Peyer's patch (tissue), 4 donors: ENCODE measurements at regions not wholly inside any gene's neighbourhood (a gene's known extent, or its start where the extent isn't known, plus 50 kb on each side); places are given as distances from the start of the nearest gene placed in this dataset.

Experiments used
- DNase-seq, 3 donors: peaks; one replicate each; pipeline ENCODE4 v3.0.0-alpha.2; 2017 to 2019
- H3K27ac ChIP-seq, 4 donors: fragments of 200-600 bp; sonication (generic); one replicate each; pipeline ENCODE4 v1.5.1; 2016 to 2019
- H3K27me3 ChIP-seq, 2 donors: fragments of 200-600 bp; sonication (generic); one replicate each; pipeline ENCODE4 v1.5.1; 2019
- H3K36me3 ChIP-seq, 3 donors: fragments of 200-600 bp; sonication (generic); one replicate each; pipeline ENCODE4 v1.5.1; 2016 to 2019
- H3K4me1 ChIP-seq, 4 donors: fragments of 200-600 bp; sonication (generic); one replicate each; pipeline ENCODE4 v1.5.1; 2016 to 2019
- H3K4me3 ChIP-seq, 4 donors: fragments of 200-600 bp; sonication (generic); 1 replicate in 3 of 4; 2 replicates in 1 of 4; pipeline ENCODE4 v1.5.1; 2016 to 2019; ENCODE audit warnings: mild to moderate bottlenecking in 1 of 4
- H3K9me3 ChIP-seq, 4 donors: fragments of 200-600 bp; sonication (generic); one replicate each; pipeline ENCODE4 v1.5.1; 2016 to 2019; ENCODE audit warnings: mild to moderate bottlenecking in 1 of 4
- POLR2A ChIP-seq, 2 donors: fragments of 450-650 bp; IDR thresholded peaks; one replicate each; pipeline ENCODE4 v1.5.1; 2017; ENCODE audit warnings: antibody characterized with exemption in 2 of 2, mild to moderate bottlenecking in 2 of 2, moderate library complexity in 2 of 2
- TF ChIP-seq, protein P1 (sequence below), 6 experiments: fragments of 450-650 bp in 4 of 6; fragments of 200-600 bp in 2 of 6; sonication (generic) in 1 of 6; IDR thresholded peaks; one replicate each; pipeline ENCODE4 v1.5.1; 2017 to 2019; ENCODE audit warnings: antibody characterized with exemption in 6 of 6, mild to moderate bottlenecking in 3 of 6, moderate library complexity in 1 of 6

DNA sequence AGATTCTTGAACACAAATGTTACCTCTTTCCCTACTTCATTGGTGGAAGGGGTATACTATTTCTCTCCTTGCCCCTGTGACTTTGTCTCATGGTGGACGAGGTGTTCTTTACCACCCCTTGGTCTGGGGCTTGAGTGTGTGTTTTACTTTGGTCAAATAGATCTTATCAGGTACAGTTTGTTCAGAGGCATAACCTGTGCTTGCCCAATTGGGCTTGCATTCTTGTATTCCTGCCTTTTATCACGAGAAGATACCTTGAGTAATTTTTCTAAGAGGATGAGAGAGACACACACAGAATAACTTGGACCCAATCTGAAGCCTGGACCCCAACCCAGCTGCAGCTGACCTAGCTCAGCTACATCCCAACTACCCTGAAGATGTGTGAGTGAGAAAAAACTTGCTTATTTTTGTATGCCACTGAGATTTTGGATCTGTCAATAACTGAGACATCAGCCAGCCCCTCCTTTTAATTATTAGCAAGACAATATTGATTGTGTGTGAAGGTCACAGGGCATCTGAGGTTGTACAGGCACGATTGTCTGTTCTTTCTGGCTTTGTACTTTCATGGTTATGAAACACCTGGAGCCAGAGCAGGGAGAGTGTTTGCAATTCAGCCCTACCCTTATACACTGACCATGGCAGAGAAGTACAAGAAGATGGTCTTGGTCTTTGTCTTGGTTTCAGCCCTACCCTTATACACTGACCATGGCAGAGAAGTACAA is 204.7 kb upstream of the SLC35B3 start:
- no peak overlapping the region for H3K27ac ChIP-seq
- TF ChIP-seq, protein P1, sequence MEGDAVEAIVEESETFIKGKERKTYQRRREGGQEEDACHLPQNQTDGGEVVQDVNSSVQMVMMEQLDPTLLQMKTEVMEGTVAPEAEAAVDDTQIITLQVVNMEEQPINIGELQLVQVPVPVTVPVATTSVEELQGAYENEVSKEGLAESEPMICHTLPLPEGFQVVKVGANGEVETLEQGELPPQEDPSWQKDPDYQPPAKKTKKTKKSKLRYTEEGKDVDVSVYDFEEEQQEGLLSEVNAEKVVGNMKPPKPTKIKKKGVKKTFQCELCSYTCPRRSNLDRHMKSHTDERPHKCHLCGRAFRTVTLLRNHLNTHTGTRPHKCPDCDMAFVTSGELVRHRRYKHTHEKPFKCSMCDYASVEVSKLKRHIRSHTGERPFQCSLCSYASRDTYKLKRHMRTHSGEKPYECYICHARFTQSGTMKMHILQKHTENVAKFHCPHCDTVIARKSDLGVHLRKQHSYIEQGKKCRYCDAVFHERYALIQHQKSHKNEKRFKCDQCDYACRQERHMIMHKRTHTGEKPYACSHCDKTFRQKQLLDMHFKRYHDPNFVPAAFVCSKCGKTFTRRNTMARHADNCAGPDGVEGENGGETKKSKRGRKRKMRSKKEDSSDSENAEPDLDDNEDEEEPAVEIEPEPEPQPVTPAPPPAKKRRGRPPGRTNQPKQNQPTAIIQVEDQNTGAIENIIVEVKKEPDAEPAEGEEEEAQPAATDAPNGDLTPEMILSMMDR (IDR thresholded peaks at IDR 0.05): no peak
- no peak for TF ChIP-seq POLR2A (IDR thresholded peaks at IDR 0.05)
- H3K4me1 ChIP-seq: no peaks in the 10 kb centered on the region
- H3K36me3 ChIP-seq: no peaks in the 10 kb centered on the region
- peaks cover 0 to 3% (median 0%) of the 10 kb centered on the region in 4 donors for H3K9me3 ChIP-seq
- DNase-seq: no peak
- no peak overlapping the region for H3K4me3 ChIP-seq
- H3K27me3 ChIP-seq: no peaks in the 10 kb centered on the region

DNA sequence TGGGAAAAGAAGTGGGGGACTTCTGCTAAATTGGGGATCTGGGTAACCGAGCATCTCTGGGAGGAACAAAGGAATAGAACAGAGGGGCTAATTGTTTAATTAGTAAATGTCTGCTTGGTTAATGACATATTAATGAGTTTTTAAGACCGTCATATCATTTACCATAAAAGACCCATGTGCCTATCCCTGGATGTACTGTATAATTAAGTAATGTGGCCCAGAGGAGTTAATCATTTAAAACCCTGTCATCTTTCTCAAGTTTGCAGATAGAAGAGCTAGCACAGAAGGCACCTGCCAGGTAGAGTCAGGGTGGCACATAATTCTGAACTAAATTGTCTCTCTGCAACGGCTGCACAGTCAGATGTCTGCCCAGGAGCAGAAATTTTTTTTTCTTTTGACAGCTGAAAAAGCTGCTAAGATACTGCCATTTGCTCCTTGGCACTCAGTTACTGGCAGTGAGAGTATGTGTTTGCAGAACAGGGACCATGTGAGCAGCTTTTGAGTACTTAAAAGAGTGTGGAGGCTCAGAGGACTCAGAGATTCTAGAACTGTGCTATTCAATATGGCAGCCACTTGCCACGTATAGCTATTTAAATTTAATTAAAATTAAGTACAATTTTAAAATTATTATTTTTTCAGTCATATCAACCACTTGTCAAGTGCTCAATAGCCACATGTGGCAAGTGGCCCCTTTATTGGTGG is 202.7 kb upstream of the SLC35B3 start:
- Histone ChIP-seq H3K27ac (no peak overlapping the region), H3K4me1 (no peaks in the 10 kb centered on the region), H3K9me3 (no peaks in the 10 kb centered on the region), H3K4me3 (no peak overlapping the region), H3K36me3 (no peaks in the 10 kb centered on the region), H3K27me3 (no peaks in the 10 kb centered on the region)
- TF ChIP-seq, protein P1 (IDR thresholded peaks at IDR 0.05): no peak
- no peak for TF ChIP-seq POLR2A (IDR thresholded peaks at IDR 0.05)
- DNase-seq: no peak

- TF ChIP-seq, protein P1 (IDR thresholded peaks at IDR 0.05): no peak
- no peak for TF ChIP-seq POLR2A (IDR thresholded peaks at IDR 0.05)
- DNase-seq: no peak
- Histone ChIP-seq H3K4me1 (no peaks in the 10 kb centered on the region), H3K36me3 (no peaks in the 10 kb centered on the region), H3K4me3 (no peak overlapping the region), H3K9me3 (no peaks in the 10 kb centered on the region), H3K27me3 (no peaks in the 10 kb centered on the region), H3K27ac (no peak overlapping the region)
Measured at GRCh38 chr6:8633762-8634161, 198.4 kb upstream of the SLC35B3 start.

GRCh38 chr6:8628736-8629135 is 193.4 kb upstream of the SLC35B3 start:
- Histone ChIP-seq H3K4me3 (no peak overlapping the region), H3K27me3 (no peaks in the 10 kb centered on the region), H3K27ac (no peak overlapping the region), H3K9me3 (no peaks in the 10 kb centered on the region), H3K36me3 (no peaks in the 10 kb centered on the region), H3K4me1 (no peaks in the 10 kb centered on the region)
- no peak for DNase-seq
- TF ChIP-seq, protein P1 (IDR thresholded peaks at IDR 0.05): no peak
- no peak for TF ChIP-seq POLR2A (IDR thresholded peaks at IDR 0.05)

GRCh38 chr6:8628063-8628462 is 192.7 kb upstream of the SLC35B3 start:
- no peaks in the 10 kb centered on the region for H3K27me3 ChIP-seq
- no peaks in the 10 kb centered on the region for H3K9me3 ChIP-seq
- TF ChIP-seq, protein P1 (IDR thresholded peaks at IDR 0.05): no peak
- no peak for TF ChIP-seq POLR2A (IDR thresholded peaks at IDR 0.05)
- H3K27ac ChIP-seq: no peak overlapping the region
- DNase-seq: no peak
- H3K4me3 ChIP-seq: no peak overlapping the region
- no peaks in the 10 kb centered on the region for H3K36me3 ChIP-seq
- no peaks in the 10 kb centered on the region for H3K4me1 ChIP-seq
